GM18909 (cell line): ENCODE measurements at regions not wholly inside any gene's neighbourhood (a gene's known extent, or its start where the extent isn't known, plus 50 kb on each side); places are given as distances from the start of the nearest gene placed in this dataset.

Experiments
- ATAC-seq: cut with Tn5 transposase; IDR thresholded peaks from one replicate; pipeline ENCODE4 v1.9.1; 2021; ENCODE audit warnings: mild to moderate bottlenecking; ENCODE audit not compliant: unreplicated experiment, poor library complexity

- ATAC-seq, result no peak
Measured at GRCh38 chr5:3862906-3863305, 267.3 kb downstream of the IRX1 start.

DNA sequence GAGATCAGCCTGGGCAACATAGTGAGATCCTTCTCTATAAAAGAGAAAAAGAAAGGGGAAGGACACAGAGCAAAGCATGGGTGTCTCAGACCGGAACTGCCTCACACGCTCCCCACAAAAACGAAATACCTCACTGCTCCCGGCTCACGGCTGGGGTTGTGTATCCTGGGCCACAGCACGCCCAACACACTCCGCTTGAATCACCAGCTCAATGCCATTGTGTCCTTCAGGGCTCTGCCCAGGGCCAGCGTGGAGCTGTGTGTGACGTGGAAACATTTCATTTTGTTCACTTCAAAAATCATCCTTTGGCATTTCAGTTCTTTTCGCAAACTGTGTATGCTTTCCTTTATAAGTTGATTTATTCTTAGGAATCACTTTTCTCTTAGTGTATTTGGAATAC lies 279.5 kb downstream of the IRX1 start:
- no peak for ATAC-seq

DNA sequence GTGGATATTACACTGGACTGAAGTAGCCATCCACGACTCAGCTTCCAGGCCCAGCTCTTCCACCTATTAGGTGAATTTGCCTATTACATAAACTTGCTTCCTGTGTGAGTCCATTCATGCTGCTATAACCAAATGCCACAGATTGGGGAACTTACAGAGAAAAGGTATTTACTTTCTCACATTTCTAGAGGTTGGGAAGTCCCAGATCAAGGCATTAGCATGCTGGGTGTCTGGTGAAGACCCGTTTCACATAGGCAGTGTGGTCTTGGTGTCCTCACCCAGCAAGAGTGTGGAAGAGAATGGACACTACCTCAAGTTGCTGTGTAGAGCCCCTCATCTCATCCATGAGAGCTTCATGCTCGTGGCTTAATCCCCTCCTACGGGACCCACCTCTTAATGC lies 282.6 kb downstream of the IRX1 start:
- ATAC-seq, result no peak

- ATAC-seq, result no peak
Measured at GRCh38 chr5:3883040-3883439, 287.4 kb downstream of the IRX1 start.

- no peak for ATAC-seq
Measured at GRCh38 chr5:3886524-3887451, 291.2 kb downstream of the IRX1 start.

DNA sequence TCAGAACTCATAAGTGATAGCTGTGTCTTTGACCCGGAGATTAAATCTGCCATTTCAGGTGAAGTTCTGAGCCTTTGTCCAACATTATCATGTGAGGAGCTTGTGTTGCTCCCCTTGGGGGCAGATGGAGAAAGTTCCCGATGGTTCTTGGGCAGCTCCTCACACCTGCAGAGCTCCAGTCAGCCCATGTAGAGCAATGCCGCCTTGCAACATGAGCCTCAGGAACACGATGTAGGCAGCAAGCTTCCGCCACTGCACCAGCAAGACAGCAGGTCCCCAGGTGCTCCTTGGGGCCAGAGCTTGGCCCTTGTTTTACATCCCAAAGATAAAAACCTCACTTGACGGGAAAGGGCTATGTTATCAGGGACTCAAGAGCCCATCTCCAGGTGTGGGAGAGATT lies 292.7 kb downstream of the IRX1 start:
- ATAC-seq, result no peak

DNA sequence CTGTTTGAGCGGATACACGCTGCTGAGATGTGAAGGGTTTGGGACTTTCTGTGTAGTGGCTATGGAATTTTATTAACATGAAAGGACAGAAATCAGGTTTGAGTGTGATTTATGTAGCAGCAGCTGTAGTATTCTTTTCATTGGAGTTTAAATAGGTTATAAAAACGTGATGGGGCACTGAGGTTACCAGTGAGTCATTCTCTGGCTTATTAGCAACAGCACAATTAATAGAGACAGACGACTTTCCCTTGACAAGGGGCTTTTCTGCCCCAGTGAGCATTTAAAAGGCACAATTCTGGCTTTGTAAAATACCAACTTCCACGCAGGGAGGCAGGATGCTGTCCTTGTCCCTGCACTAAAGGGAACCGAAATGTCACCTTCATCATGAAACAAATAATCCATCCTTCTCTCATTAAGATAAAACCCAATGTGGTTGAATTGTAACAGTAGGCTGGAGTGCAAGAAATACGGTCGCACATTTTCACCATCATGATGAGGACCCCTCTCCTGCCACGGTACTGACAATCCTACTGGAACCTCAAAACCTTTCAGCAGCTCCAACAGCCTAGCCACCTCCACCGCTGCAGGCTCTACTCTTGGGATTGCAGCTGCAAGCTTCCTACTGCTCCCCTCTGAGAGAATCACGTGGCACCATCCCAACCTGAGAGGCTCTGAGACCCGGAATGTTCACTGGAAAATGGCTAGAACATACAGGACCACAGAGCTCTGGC lies 293.9 kb downstream of the IRX1 start:
- no peak for ATAC-seq

GRCh38 chr5:3891113-3891512 lies 295.5 kb downstream of the IRX1 start:
- ATAC-seq, result no peak

DNA sequence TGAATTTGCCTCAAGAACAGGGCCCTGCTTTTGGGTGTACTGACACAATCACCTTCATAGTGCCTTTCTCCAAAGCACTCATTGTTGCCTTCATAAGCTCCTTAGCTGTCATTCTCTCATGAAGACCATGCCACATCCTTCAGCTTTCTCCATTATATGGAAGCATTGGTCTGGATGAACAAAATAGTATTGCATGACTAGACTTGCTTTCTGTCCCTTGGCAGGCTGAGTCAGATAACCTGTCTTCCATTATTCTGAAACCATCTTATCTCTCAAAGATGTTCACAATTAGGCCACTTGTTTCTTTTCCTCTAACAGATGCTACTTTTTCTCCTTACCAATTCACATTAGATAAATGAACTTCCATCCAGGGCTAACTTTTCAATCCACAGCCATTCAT lies 297.9 kb downstream of the IRX1 start:
- ATAC-seq, result no peak

GRCh38 chr5:3893975-3894374 lies 298.3 kb downstream of the IRX1 start:
- ATAC-seq, result no peak

DNA sequence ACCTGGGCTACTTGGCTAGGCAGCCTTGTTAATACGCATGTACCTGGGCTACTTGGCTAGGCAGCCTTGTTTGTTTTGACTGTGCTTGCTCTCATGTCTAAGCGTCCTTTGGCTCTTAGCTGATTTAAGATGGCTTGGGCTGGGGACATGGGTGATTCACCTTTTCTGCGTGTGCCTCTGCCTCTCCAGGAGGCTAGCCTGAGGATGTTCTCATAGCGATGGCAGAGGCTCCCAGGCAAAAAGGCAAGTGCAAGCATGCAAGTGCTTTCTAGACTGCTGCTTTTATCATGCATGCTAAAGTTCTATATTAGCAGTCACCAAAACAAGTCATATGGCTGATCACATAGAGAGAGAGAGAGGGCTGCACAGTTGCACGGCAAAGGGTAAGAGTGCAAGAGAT lies 300.5 kb downstream of the IRX1 start:
- no peak for ATAC-seq

DNA sequence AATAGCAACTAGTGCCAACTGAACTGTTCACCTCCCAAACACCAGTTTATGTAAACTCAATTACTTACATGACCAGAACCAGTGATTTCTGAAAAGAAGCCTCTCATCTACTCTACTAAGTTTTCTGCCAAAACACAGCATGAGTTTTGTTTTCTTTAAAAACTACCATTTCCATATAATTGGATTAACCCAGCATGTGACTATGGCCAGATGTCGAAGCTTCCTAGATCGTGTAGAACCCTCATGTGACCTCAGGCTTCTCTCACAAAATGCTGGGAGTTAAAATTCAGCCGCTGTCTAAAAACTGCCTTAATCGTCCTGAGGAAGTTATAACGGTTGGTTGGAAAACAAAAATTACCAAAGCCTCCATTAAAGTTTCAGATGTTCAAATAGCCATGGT lies 303.5 kb downstream of the IRX1 start:
- ATAC-seq, result no peak

GRCh38 chr5:3904584-3904983 lies 309.0 kb downstream of the IRX1 start:
- no peak for ATAC-seq

- ATAC-seq, result no peak
Measured at GRCh38 chr5:3905031-3905430, 309.4 kb downstream of the IRX1 start.

GRCh38 chr5:3905521-3905920 lies 309.9 kb downstream of the IRX1 start:
- ATAC-seq, result no peak

- ATAC-seq, result no peak
Measured at GRCh38 chr5:3911111-3911510, 315.5 kb downstream of the IRX1 start.

DNA sequence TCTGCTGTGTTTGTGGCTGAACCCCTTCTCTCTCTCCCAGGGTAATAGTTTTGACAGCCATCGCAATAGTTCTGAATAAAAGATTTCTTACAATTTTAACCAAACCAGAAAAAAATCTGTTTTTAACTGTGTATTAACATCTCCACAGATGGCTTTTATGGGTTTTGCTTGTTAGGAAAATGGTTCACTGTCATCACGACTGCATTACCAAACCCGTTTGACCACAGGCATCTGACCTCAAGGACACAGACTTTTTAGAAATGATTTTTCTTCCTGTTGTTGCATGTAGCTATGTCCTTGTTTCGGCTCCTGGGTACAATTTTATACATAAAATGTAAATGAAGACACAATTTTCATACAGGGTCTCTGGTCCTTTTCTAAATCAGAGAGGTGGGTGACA lies 316.1 kb downstream of the IRX1 start:
- ATAC-seq, result no peak

DNA sequence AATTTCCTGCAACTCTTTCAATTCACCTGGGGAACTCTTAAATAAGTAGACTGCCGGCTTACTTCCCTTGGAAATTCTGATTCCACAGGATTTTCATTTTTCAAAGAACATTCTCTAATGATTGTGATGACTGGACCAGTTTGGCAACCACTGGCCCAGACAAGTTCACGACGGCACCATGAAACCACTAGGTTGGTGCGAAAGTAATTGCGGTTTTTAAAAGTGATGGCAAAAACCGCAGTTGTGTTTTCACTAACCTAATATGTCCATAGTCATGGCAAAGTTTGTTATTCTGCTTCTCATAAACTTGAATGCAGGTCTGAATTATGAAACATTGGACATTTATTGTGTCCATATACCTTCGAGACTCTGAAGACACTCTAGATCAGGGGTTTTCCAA lies 317.2 kb downstream of the IRX1 start:
- ATAC-seq, result no peak

GRCh38 chr5:3913279-3913678 lies 317.6 kb downstream of the IRX1 start:
- no peak for ATAC-seq

DNA sequence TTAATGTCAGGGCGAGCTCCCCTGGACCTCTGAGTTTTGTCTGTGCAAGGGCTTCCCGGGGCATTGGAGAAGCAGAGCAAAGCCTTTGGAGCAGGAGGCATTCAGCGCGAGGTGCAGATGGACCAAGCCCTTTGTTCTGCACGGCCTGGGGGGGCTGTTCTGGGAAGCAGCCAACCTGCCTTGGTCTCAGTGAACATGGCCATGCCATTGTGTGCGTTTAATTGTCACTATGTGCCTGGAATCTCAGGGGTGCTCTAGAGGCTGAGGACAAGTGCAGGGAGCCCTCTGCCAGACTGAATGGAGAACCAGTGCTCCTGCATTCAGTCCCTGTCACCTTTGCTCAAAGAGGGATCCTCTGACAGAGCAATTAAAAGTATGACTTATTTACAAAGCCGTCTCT lies 329.4 kb downstream of the IRX1 start:
- ATAC-seq, result no peak

- ATAC-seq, result no peak
Measured at GRCh38 chr5:3925935-3926334, 330.3 kb downstream of the IRX1 start.

DNA sequence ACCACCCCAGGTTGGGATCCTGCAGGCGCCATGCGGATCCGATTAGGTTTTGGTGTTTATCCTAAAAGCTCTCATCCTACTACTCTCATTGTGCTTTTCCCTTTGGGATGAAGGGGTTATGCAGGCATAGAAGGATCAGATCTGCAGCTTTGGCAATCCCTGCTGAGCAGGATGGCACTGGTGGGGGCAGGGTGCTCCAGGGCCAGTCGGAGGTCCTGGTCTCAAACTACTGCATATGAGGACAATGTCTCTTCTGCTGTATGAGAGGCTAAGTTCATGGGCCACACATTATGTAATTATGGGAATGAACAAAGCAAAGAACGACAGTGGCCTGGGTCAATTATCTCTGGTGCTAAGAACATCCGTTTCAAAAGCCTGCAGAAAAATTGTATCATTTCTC lies 334.2 kb downstream of the IRX1 start:
- ATAC-seq, result no peak
